Activated naive CD8-positive, alpha-beta T cell treated with anti-CD3 and anti-CD28 coated beads, Interleukin-2, amount 10 ng/mL, durations not matched to agents 7 days and 5 days (primary cell): ENCODE measurements at regions not wholly inside any gene's neighbourhood (a gene's known extent, or its start where the extent isn't known, plus 50 kb on each side); places are given as distances from the start of the nearest gene placed in this dataset.

ENCODE experiments used
- ATAC-seq: fragments of 150-1000 bp; cut with Tn5 transposase; one replicate; pipeline ENCODE4 v1.10.0; 2021; ENCODE audit warnings: low read depth, moderate library complexity
- POLR2A ChIA-PET: fragments of 350-600 bp; sonication (Branson Sonifier 250); formaldehyde crosslinking; loops from one replicate; lab custom pipeline; 2021; ENCODE audit warnings: antibody characterized with exemption; lab: Charles Lee
- DNase-seq: peaks from one replicate; pipeline ENCODE4 v3.0.0; 2021
- H3K27ac Mint-ChIP-seq: one replicate; pipeline ENCODE4 v1.8.0; 2022; ENCODE audit warnings: mild to moderate bottlenecking, mixed read lengths
- H3K27me3 Mint-ChIP-seq: one replicate; pipeline ENCODE4 v1.8.0; 2022; ENCODE audit warnings: mild to moderate bottlenecking, moderate library complexity, mixed read lengths
- H3K36me3 Mint-ChIP-seq: one replicate; pipeline ENCODE4 v1.8.0; 2021; ENCODE audit warnings: mild to moderate bottlenecking, mixed read lengths
- H3K4me1 Mint-ChIP-seq: one replicate; pipeline ENCODE4 v1.8.0; 2021; ENCODE audit warnings: mixed read lengths
- H3K4me3 Mint-ChIP-seq: one replicate; pipeline ENCODE4 v1.8.0; 2022; ENCODE audit warnings: mild to moderate bottlenecking, moderate library complexity, mixed read lengths
- H3K9me3 Mint-ChIP-seq: one replicate; pipeline ENCODE4 v1.8.0; 2021; ENCODE audit warnings: mixed read lengths

GRCh38 chr13:99898421-99898820 lies 73.1 kb downstream of the ZIC5 start:
- H3K9me3 Mint-ChIP-seq, result no peaks in the 10 kb centered on the region
- H3K4me3 Mint-ChIP-seq, result no peak overlapping the region
- no peak overlapping the region for H3K27ac Mint-ChIP-seq
- H3K27me3 Mint-ChIP-seq, result peaks cover 68% of the 10 kb centered on the region
- peaks cover 10% of the 10 kb centered on the region for H3K4me1 Mint-ChIP-seq
- DNase-seq (no peak), ATAC-seq (no peak)
- H3K36me3 Mint-ChIP-seq, result no peaks in the 10 kb centered on the region
- POLR2A ChIA-PET, result interaction anchor here (0.6 kb wide), 1 partner anchor 30 kb away, joined by 3 read pairs; no protein-coding TSS in a partner anchor

GRCh38 chr13:99897076-99897440 lies 74.5 kb downstream of the ZIC5 start:
- no peaks in the 10 kb centered on the region for H3K9me3 Mint-ChIP-seq
- DNase-seq, result no peak
- POLR2A ChIA-PET, result no interaction called here

GRCh38 chr13:99896369-99897075 lies 75.0 kb downstream of the ZIC5 start:
- Mint-ChIP-seq H3K4me3 (no peak overlapping the region), H3K36me3 (no peaks in the 10 kb centered on the region), H3K27me3 (peaks cover 60% of the 10 kb centered on the region), H3K4me1 (peaks cover 10% of the 10 kb centered on the region), H3K9me3 (no peaks in the 10 kb centered on the region), H3K27ac (no peak overlapping the region)
- DNase-seq, result no peak
- POLR2A ChIA-PET, result no interaction called here
- ATAC-seq, result no peak

More at GRCh38 chr13:99897076-99897440, 74.5 kb downstream of the ZIC5 start:
- H3K36me3 Mint-ChIP-seq, result no peaks in the 10 kb centered on the region
- peaks cover 63% of the 10 kb centered on the region for H3K27me3 Mint-ChIP-seq
- H3K27ac Mint-ChIP-seq, result no peak overlapping the region
- H3K4me3 Mint-ChIP-seq, result no peak overlapping the region
- peaks cover 10% of the 10 kb centered on the region for H3K4me1 Mint-ChIP-seq
- no peak for ATAC-seq

- ATAC-seq, result peak; percentile 28
Measured at GRCh38 chr13:99895444-99896368, 75.9 kb downstream of the ZIC5 start.

GRCh38 chr13:99894840-99895443 lies 76.6 kb downstream of the ZIC5 start:
- no peaks in the 10 kb centered on the region for H3K36me3 Mint-ChIP-seq
- H3K4me3 Mint-ChIP-seq, result peak overlapping the region; percentile 63
- H3K4me1 Mint-ChIP-seq, result peaks cover 6% of the 10 kb centered on the region
- ATAC-seq (no peak), DNase-seq (no peak)
- H3K9me3 Mint-ChIP-seq, result no peaks in the 10 kb centered on the region
- peaks cover 60% of the 10 kb centered on the region for H3K27me3 Mint-ChIP-seq
- POLR2A ChIA-PET, result no interaction called here
- H3K27ac Mint-ChIP-seq, result no peak overlapping the region

More at GRCh38 chr13:99895444-99896368, 75.9 kb downstream of the ZIC5 start:
- Mint-ChIP-seq H3K4me1 (peaks cover 10% of the 10 kb centered on the region), H3K27ac (no peak overlapping the region), H3K9me3 (no peaks in the 10 kb centered on the region), H3K27me3 (peaks cover 55% of the 10 kb centered on the region), H3K36me3 (no peaks in the 10 kb centered on the region), H3K4me3 (peak overlapping the region; percentile 63)
- DNase-seq, result peak; percentile 43
- POLR2A ChIA-PET, result no interaction called here

- H3K27me3 Mint-ChIP-seq, result peaks cover 59% of the 10 kb centered on the region
Measured at GRCh38 chr13:99894105-99894839, 77.3 kb downstream of the ZIC5 start.

GRCh38 chr13:99893567-99893966 lies 78.0 kb downstream of the ZIC5 start:
- Mint-ChIP-seq H3K27ac (no peak overlapping the region), H3K4me1 (peaks cover 6% of the 10 kb centered on the region), H3K4me3 (no peak overlapping the region), H3K9me3 (no peaks in the 10 kb centered on the region), H3K27me3 (peaks cover 53% of the 10 kb centered on the region), H3K36me3 (no peaks in the 10 kb centered on the region)
- no peak for DNase-seq
- POLR2A ChIA-PET, result no interaction called here
- no peak for ATAC-seq

More at GRCh38 chr13:99894105-99894839, 77.3 kb downstream of the ZIC5 start:
- no peak for ATAC-seq
- Mint-ChIP-seq H3K36me3 (no peaks in the 10 kb centered on the region), H3K9me3 (no peaks in the 10 kb centered on the region), H3K27ac (no peak overlapping the region), H3K4me1 (peaks cover 6% of the 10 kb centered on the region), H3K4me3 (peak overlapping the region; percentile 63)
- DNase-seq, result no peak
- POLR2A ChIA-PET, result no interaction called here

GRCh38 chr13:99892866-99893504 lies 78.6 kb downstream of the ZIC5 start:
- no peak overlapping the region for H3K4me3 Mint-ChIP-seq

GRCh38 chr13:99892196-99892613 lies 79.4 kb downstream of the ZIC5 start:
- Mint-ChIP-seq H3K4me1 (peaks cover 6% of the 10 kb centered on the region), H3K27me3 (peaks cover 40% of the 10 kb centered on the region), H3K9me3 (no peaks in the 10 kb centered on the region), H3K36me3 (no peaks in the 10 kb centered on the region), H3K4me3 (no peak overlapping the region), H3K27ac (no peak overlapping the region)
- POLR2A ChIA-PET, result no interaction called here
- DNase-seq (no peak), ATAC-seq (no peak)

More at GRCh38 chr13:99892866-99893504, 78.6 kb downstream of the ZIC5 start:
- ATAC-seq (no peak), DNase-seq (no peak)
- POLR2A ChIA-PET, result no interaction called here
- Mint-ChIP-seq H3K9me3 (no peaks in the 10 kb centered on the region), H3K4me1 (peaks cover 6% of the 10 kb centered on the region), H3K27me3 (peaks cover 47% of the 10 kb centered on the region), H3K27ac (no peak overlapping the region), H3K36me3 (no peaks in the 10 kb centered on the region)

- Mint-ChIP-seq H3K27me3 (peaks cover 6% of the 10 kb centered on the region), H3K4me1 (peaks cover 4% of the 10 kb centered on the region), H3K9me3 (no peaks in the 10 kb centered on the region), H3K36me3 (no peaks in the 10 kb centered on the region), H3K4me3 (no peak overlapping the region), H3K27ac (no peak overlapping the region)
- POLR2A ChIA-PET, result no interaction called here
- DNase-seq, result no peak
- no peak for ATAC-seq
Measured at GRCh38 chr13:99886706-99887105, 84.9 kb downstream of the ZIC5 start.

GRCh38 chr13:99884913-99885312 lies 86.7 kb downstream of the ZIC5 start:
- POLR2A ChIA-PET, result no interaction called here
- H3K9me3 Mint-ChIP-seq, result no peaks in the 10 kb centered on the region
- no peak overlapping the region for H3K4me3 Mint-ChIP-seq
- no peaks in the 10 kb centered on the region for H3K36me3 Mint-ChIP-seq
- ATAC-seq, result no peak
- DNase-seq, result no peak
- H3K27me3 Mint-ChIP-seq, result peaks cover 2% of the 10 kb centered on the region
- H3K27ac Mint-ChIP-seq, result no peak overlapping the region
- peaks cover 4% of the 10 kb centered on the region for H3K4me1 Mint-ChIP-seq

GRCh38 chr13:99883805-99884204 lies 87.8 kb downstream of the ZIC5 start:
- POLR2A ChIA-PET, result no interaction called here

More at GRCh38 chr13:99883805-99884204, 87.8 kb downstream of the ZIC5 start:
- no peaks in the 10 kb centered on the region for H3K36me3 Mint-ChIP-seq
- ATAC-seq (no peak), DNase-seq (no peak)
- H3K4me1 Mint-ChIP-seq, result peaks cover 4% of the 10 kb centered on the region
- no peaks in the 10 kb centered on the region for H3K9me3 Mint-ChIP-seq
- no peaks in the 10 kb centered on the region for H3K27me3 Mint-ChIP-seq
- H3K4me3 Mint-ChIP-seq, result no peak overlapping the region
- no peak overlapping the region for H3K27ac Mint-ChIP-seq
